SK-N-SH (cell line): ENCODE measurements at regions not wholly inside any gene's neighbourhood (a gene's known extent, or its start where the extent isn't known, plus 50 kb on each side); places are given as distances from the start of the nearest gene placed in this dataset.

Source experiments
- CHD2 ChIP-seq: fragments of 150-350 bp; IDR thresholded peaks from 2 replicates; pipeline ENCODE4 v1.6.1; 2018; ENCODE audit warnings: low read length; ENCODE audit not compliant: partially characterized antibody
- ELF1 ChIP-seq: IDR thresholded peaks from 2 replicates; pipeline ENCODE4 v1.4.0; 2012
- EP300 ChIP-seq, 2 experiments: IDR thresholded peaks; 2 replicates each; pipeline versions ENCODE4 v1.4.0 to v1.6.1; 2012; ENCODE audit warnings: borderline replicate concordance in 1 of 2, low read depth in 1 of 2, low read length in 1 of 2
- EZH2phosphoT487 ChIP-seq: fragments of 200-600 bp; sonication (generic); IDR thresholded peaks from 2 replicates; pipeline ENCODE4 v1.6.1; 2017; ENCODE audit warnings: low read depth, mixed run types, mild to moderate bottlenecking, antibody characterized with exemption, moderate library complexity, borderline replicate concordance
- JUND ChIP-seq: IDR thresholded peaks from 2 replicates; pipeline ENCODE4 v1.4.0; 2012
- MXI1 ChIP-seq: IDR thresholded peaks from 2 replicates; pipeline ENCODE4 v1.6.1; 2012; ENCODE audit warnings: mild to moderate bottlenecking, low read depth, low read length, improper control_type of control experiment
- NRF1 ChIP-seq: IDR thresholded peaks from 2 replicates; pipeline ENCODE4 v1.6.1; 2012; ENCODE audit warnings: low read depth, mild to moderate bottlenecking, low read length
- POLR2AphosphoS5 ChIP-seq: IDR thresholded peaks from 2 replicates; pipeline ENCODE4 v1.6.1; 2012; ENCODE audit warnings: low read depth, low read length
- SIN3A ChIP-seq: IDR thresholded peaks from 2 replicates; pipeline ENCODE4 v1.6.1; 2012; ENCODE audit warnings: low read depth, mild to moderate bottlenecking, low read length, moderate library complexity, borderline replicate concordance
- YY1 ChIP-seq: IDR thresholded peaks from 2 replicates; pipeline ENCODE4 v1.4.0; 2012; ENCODE audit warnings: low read depth, mild to moderate bottlenecking
- TF ChIP-seq, protein P1 (sequence below): fragments of 200-600 bp; sonication (generic); IDR thresholded peaks from 2 replicates; pipeline ENCODE4 v1.6.1; 2017; ENCODE audit warnings: antibody characterized with exemption, mild to moderate bottlenecking, moderate library complexity
- TF ChIP-seq, protein P2 (sequence below): IDR thresholded peaks from 2 replicates; pipeline ENCODE4 v1.4.0; 2012; ENCODE audit warnings: low read depth, borderline replicate concordance
- TF ChIP-seq, protein P3 (sequence below): IDR thresholded peaks from 2 replicates; pipeline ENCODE4 v1.6.1; 2012; ENCODE audit warnings: mild to moderate bottlenecking, low read depth, low read length, moderate library complexity
- TF ChIP-seq, protein P4 (sequence below): fragments of 150-350 bp; IDR thresholded peaks from 2 replicates; pipeline ENCODE4 v1.6.1; 2017; ENCODE audit warnings: antibody characterized with exemption, low read length, low read depth, borderline replicate concordance

DNA sequence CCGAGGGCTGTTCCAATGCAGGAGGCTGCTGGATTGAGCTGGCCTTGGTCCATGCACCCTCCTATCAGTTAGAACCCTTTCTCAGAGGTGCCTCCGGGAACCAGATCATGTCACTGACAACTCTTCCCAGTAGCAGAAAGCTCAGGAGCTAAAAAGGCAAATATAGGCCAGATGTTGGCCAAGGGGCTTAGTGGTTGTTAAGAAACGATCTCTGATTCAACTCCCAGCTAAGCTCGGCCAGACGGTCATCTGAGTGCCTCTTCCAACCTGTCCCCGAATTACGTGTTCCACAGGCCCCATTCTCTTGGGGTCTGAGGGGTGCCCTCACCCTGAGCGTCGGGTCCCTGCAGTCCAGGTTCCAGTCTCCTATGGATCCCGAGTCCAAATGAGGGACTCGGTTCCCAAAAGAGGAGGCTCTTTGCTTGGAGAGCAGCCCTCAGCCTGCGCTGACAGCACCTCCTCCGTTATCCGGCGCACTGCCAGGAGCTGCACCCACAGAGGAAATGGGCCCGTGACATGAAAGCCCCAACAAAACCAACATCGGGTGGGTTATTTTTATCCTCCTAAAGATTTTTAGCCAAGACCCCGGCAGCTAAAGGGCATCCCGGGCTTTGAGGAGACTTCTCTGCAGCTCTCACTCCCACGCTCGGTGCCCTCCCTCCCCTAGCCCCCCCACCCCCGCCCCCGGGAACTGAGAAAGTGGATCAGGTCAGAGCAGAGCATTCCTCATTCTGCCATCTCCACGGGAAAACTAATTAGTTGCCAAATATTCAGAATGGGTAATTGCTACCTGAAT is 106.6 kb upstream of the ID2 start:
- TF ChIP-seq, protein P1, sequence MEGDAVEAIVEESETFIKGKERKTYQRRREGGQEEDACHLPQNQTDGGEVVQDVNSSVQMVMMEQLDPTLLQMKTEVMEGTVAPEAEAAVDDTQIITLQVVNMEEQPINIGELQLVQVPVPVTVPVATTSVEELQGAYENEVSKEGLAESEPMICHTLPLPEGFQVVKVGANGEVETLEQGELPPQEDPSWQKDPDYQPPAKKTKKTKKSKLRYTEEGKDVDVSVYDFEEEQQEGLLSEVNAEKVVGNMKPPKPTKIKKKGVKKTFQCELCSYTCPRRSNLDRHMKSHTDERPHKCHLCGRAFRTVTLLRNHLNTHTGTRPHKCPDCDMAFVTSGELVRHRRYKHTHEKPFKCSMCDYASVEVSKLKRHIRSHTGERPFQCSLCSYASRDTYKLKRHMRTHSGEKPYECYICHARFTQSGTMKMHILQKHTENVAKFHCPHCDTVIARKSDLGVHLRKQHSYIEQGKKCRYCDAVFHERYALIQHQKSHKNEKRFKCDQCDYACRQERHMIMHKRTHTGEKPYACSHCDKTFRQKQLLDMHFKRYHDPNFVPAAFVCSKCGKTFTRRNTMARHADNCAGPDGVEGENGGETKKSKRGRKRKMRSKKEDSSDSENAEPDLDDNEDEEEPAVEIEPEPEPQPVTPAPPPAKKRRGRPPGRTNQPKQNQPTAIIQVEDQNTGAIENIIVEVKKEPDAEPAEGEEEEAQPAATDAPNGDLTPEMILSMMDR: no peak
- no peak for TF ChIP-seq EZH2phosphoT487
- TF ChIP-seq POLR2AphosphoS5: no peak
- no peak for TF ChIP-seq JUND
- peak in 1 of 2 experiments; percentile 88; a peak in 2 of 4 replicates for TF ChIP-seq EP300 (IDR thresholded peaks at IDR 0.05; ENCODE audit: borderline replicate concordance in 1 of 2, low read depth in 1 of 2, low read length in 1 of 2)
- TF ChIP-seq, protein P2, sequence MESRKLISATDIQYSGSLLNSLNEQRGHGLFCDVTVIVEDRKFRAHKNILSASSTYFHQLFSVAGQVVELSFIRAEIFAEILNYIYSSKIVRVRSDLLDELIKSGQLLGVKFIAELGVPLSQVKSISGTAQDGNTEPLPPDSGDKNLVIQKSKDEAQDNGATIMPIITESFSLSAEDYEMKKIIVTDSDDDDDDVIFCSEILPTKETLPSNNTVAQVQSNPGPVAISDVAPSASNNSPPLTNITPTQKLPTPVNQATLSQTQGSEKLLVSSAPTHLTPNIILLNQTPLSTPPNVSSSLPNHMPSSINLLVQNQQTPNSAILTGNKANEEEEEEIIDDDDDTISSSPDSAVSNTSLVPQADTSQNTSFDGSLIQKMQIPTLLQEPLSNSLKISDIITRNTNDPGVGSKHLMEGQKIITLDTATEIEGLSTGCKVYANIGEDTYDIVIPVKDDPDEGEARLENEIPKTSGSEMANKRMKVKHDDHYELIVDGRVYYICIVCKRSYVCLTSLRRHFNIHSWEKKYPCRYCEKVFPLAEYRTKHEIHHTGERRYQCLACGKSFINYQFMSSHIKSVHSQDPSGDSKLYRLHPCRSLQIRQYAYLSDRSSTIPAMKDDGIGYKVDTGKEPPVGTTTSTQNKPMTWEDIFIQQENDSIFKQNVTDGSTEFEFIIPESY: no peak
- TF ChIP-seq, protein P3, sequence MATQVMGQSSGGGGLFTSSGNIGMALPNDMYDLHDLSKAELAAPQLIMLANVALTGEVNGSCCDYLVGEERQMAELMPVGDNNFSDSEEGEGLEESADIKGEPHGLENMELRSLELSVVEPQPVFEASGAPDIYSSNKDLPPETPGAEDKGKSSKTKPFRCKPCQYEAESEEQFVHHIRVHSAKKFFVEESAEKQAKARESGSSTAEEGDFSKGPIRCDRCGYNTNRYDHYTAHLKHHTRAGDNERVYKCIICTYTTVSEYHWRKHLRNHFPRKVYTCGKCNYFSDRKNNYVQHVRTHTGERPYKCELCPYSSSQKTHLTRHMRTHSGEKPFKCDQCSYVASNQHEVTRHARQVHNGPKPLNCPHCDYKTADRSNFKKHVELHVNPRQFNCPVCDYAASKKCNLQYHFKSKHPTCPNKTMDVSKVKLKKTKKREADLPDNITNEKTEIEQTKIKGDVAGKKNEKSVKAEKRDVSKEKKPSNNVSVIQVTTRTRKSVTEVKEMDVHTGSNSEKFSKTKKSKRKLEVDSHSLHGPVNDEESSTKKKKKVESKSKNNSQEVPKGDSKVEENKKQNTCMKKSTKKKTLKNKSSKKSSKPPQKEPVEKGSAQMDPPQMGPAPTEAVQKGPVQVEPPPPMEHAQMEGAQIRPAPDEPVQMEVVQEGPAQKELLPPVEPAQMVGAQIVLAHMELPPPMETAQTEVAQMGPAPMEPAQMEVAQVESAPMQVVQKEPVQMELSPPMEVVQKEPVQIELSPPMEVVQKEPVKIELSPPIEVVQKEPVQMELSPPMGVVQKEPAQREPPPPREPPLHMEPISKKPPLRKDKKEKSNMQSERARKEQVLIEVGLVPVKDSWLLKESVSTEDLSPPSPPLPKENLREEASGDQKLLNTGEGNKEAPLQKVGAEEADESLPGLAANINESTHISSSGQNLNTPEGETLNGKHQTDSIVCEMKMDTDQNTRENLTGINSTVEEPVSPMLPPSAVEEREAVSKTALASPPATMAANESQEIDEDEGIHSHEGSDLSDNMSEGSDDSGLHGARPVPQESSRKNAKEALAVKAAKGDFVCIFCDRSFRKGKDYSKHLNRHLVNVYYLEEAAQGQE: no peak
- no peak for TF ChIP-seq NRF1
- peak; percentile 52 for TF ChIP-seq CHD2
- TF ChIP-seq YY1: no peak
- TF ChIP-seq MXI1: 0 out of 2 replicates have a peak, but pooled peaks have one; percentile 43
- TF ChIP-seq, protein P4, sequence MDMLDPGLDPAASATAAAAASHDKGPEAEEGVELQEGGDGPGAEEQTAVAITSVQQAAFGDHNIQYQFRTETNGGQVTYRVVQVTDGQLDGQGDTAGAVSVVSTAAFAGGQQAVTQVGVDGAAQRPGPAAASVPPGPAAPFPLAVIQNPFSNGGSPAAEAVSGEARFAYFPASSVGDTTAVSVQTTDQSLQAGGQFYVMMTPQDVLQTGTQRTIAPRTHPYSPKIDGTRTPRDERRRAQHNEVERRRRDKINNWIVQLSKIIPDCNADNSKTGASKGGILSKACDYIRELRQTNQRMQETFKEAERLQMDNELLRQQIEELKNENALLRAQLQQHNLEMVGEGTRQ: no peak
- TF ChIP-seq SIN3A: no peak
- no peak for TF ChIP-seq ELF1
